Activated gamma-delta T cell (primary cell): ENCODE measurements at regions not wholly inside any gene's neighbourhood (a gene's known extent, or its start where the extent isn't known, plus 50 kb on each side); places are given as distances from the start of the nearest gene placed in this dataset.

Experiments used
- DNase-seq: peaks from one replicate; lab custom pipeline; 2025; lab: John Stamatoyannopoulos, UW

DNA sequence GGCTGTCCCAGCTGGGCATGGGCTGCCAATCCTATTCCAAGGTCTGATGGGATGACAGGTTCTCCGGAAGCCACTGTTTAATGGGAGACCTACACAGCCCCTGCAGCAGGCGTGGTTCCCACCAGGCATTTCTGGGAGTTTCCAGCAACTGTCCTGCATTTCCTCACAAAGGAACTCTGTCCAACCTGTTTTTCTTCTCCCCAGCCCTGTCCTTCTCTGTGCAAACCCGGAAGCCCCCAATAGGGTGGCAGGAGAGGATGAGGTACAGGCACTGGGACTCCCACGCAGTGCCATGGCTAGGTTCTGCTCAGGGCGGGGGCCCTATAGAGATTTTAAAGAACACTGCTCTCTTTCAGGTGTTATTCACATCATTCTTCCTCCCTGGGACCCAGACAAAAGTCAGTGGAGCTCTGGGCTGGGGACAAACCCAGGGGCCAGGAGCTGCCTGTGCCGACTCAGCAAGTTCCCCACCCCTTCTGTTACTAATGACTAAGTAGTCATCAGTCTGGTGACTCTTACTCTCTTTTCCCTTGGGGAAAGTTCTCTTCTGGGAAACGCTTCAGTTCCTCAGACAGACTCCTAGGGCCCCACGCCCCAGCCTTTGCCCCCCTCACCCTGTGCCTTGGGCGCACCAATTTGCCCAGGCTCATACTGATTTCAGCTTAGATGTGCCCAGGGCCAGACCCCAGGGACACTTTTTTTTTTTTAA lies 97.7 kb downstream of the CD47 start:
- no peak for DNase-seq

DNA sequence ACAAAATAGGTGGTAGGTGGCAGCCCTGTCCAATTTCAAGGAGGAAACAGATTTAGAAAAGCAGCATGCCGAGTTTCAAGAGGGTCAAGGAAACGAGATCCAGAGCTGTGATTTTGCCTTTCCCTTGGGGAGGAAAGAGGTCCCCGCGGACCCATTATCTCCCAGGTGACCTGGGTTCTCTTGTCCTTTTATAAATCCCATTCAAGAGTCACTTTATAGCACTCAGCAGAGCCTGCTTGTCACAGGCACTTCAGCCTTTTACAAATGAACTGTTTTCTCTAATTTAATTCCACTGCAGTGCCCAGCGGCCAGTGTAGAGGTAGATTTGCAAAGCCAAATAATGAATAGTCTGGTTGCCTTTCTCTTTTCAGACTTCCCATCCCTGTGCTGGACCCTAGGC lies 99.9 kb downstream of the CD47 start:
- DNase-seq: no peak

DNA sequence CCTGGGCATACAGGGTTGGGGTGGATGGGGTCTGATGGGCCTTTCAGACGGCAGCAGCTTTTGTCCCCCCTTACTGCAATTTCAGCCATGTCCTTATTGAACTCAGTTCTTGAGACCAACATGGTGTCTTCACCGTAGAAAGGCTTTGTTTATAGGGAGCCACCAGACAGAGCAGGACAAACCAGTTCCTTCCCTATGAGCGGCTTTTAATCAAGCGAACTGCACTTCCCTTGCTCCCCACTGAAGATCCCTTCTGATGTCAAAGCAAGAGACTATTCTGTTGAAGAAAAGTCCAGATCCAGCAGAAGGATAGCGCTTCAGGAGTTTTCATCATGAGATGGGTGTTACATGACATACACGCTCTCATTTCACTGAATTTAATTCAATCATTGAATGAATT lies 100.4 kb downstream of the CD47 start:
- no peak for DNase-seq

DNA sequence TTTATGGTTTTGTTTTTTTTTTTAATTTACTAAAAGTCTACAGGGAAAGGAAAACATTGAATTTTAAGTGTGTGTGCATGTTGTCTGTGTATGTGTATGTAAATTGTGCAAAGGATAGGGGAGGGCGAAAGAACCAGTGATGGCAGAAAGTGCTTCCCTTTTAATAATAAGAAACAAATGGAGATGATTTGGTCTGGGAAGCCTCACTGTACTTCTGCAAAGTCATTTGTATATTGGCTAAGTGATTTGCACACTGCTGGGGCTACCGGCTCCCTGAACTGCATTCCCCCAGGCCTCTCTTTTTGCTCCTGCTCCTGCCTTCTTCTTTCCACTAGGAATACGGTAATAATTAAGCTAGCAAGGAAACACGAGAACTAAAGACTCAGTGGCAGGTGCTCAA lies 101.2 kb downstream of the CD47 start:
- DNase-seq: no peak

DNA sequence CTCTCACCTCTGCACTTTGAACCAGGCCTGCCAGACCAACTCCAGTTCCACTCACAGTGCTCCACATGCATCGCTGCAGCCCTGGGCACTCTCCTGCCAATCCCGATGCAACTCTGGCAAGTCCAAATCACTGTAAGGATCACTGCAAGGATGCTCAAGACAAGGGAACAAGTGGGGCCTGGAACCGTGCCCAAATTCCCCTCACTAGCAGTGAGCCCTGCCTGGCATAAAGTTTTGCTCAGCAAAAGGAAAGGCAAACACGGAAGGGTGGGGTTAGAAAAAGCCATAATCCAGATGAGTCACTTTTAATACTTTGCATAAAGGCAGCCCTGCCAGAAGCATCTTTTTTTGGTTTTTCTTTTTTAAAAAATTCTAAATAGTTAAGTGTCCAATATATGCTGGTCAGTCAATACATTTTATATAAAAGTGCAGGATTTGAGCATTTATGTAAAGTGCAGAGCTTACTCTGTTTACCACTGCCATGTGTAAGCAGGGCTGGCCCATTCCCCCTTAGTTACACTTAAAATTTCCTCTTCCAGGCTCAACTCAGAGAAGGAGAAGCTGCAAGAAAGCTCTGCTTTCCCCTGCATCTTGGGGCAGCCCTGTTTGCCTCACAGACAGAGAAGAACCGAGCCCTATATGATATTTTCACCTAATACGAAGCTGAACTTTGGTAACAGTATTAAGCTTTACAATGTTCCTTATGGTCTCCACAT lies 102.2 kb downstream of the CD47 start:
- DNase-seq: no peak

DNA sequence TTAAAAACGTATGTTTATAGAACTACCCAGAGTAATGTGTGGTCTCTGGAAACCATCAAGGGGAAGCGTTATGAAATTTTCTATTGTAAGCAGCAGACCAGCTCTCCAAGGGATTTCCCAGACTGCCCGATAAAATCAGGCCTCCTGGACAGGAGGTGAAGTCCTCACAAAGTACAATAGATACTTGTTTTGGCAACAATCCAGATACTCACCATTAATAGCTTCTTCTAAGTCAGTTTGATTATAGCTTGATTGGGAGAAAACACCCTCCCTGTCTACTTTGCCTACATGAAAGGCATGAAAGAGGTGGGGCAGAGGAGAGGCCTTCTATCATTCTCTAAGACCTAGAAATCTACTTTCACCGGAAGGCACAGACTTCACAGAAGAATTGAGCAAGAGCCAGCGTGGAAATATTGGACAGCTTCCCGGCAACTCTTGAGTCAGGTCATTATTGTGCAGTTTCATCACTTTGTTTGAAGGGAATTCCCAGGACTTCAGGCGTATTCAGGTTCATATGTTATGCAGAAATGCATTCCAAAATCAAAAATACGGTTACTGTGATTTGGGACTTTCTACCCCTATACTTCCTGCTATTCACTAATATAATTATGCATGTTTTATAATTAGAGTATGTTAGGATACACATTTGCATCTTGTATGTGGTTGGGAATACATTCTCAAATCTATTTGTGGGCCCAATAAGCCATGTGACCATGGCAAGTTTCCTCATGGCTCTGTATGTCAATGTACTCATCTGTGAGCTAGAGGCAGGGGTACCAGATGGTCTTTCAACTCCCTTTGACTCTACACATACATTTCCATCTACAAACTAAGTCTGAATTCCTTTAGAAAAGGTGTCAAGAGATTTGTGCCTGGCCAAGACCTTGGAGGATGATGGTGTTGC lies 103.5 kb downstream of the CD47 start:
- no peak for DNase-seq

DNA sequence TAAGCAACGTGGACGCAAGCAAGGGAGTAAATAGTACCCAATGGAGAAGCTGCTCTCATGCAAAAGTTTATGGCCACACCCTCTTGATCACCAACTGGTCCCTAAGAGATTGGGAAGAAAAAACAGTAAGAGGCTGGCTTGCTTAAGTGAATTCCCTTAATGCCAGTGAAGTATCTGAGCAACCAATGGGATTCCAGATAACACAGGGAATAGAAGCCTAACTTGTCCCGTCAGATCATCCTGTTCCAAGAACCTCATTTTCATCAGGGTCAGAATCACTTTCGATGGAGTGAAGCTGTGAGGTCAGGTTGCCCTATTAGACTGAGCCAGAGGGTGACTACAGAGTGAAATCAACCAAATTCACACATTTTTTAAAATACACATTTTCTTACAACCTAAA lies 104.3 kb downstream of the CD47 start:
- no peak for DNase-seq

DNA sequence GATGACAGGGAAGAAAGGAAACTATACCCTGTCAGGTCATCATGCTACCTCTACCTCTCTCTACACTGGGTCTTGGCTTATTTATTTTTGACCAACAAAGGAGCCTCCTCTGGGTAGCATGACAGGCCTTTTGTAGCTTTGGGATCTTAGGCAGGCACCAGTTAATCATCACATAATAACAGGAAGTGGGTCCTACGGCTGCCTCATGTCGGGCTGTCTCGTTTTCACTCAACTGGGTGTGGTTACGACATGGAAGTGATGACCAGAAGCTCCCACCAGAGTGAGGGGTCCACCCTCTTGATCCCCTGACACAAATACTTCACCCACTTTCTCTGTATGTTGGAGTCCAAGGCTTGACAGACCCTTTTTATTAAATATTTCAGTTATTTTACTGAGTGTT lies 105.3 kb downstream of the CD47 start:
- no peak for DNase-seq

DNA sequence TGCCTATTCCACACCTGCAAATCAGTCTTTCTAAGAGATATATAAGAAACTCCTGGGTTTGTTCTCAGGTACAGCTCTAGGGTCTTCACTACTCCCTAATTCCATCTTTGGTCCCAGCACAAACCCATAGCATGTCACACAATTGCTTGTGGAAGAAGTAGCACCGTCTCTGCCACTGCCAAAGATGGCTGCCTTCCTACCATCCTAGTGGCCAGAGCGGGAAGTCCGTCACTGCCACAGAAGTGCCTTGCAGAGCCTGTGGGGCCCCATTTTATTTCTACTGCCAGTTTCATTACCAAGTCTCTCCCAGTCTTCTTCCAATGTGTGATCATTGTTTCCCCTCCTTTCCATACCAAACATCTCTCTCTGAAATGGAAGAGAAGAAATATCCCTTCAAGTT lies 107.6 kb downstream of the CD47 start:
- DNase-seq: no peak

DNA sequence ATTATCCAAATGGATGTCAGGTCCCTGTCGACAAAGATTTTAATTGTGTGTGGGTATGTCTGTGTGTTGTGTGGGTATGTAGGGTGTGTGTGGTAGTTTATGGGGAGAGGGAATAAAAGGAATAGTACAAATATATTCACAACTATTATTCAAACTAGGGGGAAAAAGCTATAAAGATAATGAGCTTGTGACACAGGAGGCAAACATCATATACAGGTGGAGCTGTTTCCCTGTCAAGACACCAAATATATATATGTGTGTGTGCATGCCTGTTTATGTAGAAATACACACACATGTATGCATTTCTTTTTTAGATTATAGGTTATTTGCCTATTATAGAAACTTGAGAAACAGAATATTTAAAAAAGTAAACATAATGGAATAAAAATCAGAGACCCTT lies 108.7 kb downstream of the CD47 start:
- DNase-seq: no peak

DNA sequence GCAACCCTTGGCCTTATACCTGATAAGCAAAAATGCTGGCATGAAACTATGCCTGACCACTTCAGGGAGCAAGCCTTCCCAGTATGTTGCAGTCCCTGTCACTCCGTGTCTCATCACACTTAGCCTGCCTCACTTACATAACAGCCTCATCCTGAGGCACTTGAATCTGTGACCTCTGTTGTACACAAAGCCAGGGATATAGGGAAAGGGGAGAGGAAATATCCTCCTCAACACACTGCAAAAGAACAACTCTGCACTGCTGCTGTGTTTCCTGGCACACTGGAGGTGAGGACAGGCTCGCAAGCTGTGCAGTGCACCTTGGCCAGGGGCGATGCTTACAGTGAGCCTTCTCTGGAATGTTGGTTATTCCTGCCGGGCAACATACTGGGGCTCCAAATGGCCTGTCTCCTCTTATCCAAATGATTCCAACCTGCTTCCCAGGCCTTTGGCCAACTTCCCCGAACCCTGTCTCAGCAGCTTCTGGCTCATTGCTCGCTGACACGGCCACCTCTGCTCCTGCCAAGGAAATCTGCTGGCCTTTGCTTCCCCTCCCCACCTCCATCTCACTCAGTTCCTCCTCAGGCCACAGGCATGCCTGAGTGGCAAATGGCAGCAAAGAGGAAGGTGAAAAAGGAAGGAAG lies 109.2 kb downstream of the CD47 start:
- DNase-seq: no peak

DNA sequence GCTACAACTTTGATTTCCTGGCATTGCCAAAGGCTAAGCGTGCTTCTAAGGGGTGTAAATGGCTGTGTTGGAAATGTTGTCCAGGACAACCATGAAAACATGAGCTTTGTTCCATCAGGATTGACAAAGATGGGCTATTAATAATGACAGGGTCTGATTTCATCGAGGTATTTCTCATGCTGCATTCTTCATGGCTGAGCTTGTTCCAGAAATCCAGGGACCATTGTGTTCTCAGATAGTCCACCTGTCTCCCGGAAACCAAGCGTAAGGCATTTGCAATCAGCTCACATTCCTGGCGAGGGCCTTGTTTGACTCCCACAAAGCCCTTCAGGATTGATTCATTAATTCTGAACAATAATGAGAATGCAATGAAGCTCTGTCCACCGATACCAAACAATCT lies 111.3 kb downstream of the CD47 start:
- DNase-seq: no peak

DNA sequence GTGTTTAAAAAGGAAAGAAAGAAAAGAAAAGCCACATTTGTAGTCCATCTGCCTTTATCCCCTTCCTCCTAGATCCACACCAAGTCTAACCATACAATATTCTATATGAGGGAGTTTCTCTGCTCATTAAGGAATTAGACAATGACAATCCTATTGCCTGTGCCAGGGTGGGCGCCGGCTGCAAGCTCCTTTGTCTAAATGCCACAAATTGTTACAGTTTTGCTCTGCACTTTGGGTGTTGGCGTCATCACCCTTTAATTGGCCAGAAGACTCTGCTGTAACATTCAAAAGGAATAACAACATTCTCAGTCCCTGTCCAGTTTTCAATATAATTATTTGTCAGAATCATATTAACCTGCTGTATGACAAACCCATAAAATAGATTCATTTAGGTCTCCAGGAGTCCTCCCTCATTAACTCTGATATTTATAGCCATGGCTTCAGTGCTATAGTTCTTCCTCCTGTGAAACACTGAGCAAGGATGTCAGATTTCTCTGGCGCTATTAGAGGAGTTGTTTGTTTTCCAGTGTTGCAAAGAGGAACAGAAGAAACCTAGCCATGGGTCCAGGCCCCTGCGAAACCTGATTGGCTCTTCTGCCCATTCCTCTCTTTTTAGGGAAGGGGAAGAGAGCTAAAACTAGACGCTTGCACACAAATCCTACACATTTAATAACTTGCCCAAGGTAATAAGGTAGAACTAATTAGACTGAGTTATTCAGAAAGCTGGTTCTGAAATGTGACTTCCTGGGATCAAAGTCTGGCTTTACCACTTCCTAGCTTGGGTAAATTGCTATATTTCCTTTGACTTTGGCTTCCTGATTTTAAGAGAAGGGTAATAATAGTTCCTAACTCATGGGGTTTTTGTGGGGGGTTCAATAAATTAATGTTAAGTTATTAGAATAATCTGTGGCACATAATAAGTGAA lies 112.4 kb downstream of the CD47 start:
- DNase-seq: no peak

DNA sequence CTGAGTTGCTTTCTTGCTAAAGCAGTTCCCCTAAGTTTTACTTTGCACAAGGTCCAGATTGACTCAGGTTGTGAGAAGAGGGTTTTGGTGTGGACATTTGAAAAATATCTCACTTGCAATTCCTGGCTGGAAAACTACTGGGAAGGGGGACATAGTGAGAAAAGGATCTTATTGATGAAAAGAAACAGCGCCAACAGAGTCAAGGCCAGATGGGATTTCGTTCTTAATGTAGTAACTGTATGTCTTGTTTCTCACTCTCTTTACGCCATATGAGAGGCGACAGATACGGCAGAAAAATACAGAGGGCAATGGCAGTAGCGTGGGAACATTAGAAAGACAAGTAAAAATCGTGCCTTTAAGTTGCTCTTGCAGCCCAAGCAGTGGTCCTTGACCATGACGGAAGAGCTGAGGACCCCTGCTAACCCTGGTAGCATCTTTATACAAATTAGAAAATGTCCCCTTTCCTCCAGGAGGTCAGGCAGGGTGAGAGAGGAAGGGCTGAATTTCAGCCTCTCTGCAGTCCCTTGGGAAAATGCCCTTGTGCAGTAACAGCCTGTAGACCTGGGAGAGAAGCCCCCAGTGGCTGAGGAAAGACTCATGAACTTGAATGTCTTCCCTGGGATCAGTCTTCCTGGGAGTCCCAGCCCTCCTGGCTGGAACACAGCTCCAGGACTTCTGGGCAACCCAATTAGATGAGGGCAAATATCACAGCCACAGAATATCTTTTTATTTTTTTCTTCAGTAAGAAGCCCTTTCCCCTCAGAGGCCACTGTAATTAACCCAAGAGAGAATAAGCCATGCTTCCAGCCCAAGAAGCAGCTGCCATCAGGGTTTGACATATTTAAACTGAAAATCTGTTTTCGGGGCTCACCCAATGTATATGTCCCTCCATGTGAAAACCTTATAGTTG lies 113.4 kb downstream of the CD47 start:
- DNase-seq: no peak

DNA sequence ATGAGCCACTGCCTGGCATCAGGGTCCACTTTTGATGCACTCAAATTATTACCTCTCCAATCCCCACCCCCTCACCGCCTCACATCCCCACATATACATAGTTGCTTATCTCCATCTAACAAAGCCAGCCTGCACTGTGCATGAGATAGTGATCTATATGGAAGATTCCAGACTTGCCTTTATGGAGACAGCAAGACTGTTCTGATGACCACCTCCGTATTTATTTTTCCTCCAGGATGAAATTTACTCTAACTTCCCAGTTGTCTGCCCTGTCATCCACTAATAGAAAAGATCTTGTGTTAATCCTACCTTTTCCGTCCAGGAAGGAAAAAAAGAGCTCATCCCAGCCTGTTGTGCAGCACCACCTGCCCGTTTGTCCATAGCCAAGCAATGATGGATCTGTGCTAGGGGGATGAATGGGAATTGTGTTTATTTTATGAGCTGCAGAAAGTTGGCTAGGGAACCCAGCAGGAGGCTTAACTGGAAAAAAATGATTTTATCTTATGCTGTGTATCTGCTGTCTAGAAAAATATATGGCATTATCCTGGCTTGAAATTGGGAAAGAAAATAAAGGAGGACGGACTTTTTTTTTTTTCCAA lies 114.5 kb downstream of the CD47 start:
- no peak for DNase-seq

DNA sequence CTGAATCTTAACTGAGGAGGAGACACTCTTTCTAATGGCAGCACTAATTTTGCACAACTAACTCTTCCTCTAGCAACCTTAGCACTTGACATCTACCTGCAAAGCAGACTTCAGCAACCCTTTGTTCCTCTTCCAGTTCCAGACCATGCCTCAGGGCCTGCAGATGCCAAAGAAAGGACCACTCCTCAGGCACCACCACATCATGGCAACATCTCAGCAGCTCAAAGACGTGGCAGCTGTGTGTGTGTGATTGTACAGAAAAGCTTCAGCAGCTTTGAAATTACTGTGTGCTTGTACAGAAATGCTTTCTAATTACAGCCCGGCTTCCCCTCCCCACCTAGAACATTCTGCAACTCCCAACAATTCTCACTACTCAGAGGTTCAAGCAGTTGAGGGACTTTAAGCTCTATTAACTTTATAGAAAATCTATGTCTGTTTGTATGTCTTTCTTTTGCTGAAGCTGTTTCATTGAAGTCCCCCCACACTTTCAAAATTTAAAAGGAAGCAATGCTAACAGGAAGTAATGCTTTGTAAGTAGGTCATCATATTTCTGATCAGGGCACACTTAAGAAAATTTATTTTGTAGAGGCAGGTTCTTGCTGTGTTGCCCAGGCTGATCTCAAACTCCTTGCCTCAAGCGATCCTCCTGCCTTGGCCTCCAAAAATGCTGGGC lies 115.2 kb downstream of the CD47 start:
- no peak for DNase-seq

DNA sequence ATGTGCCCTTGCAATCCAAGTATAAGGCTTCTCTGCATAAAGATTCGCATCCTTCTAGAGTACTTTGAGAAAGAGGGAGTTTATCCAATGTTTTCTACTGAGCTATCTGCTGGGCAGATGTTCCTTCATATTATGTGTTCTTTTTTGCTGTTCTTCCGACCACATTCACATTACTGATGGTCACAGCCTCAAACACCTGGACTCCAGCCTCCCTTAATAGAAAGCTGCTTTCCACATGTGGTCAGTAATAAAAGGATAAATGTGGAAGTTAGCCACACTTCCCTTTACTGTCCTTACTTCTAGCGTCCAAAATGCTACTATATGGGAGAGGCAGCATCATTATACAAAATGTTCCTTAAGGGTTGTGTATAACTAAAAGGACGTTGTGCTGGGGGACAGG lies 116.9 kb downstream of the CD47 start:
- DNase-seq: no peak

DNA sequence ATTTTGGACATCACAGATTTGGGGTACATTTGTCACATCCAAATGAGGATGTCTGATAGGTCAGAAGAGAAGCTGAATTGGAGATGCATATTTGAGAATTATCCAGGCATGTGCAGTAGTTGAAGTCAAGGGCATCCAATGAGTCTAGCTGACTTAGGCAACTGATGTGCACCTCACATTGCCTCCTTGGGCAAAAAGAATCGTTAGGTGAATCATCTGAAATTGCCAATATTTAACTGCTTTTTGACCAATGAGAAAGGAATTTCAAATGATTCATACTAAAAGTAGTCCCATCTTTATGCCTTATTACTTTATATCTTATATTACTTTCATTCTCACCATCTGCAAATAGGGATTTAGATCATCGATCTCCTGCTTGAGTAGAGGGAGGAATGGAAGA lies 117.7 kb downstream of the CD47 start:
- DNase-seq: no peak

DNA sequence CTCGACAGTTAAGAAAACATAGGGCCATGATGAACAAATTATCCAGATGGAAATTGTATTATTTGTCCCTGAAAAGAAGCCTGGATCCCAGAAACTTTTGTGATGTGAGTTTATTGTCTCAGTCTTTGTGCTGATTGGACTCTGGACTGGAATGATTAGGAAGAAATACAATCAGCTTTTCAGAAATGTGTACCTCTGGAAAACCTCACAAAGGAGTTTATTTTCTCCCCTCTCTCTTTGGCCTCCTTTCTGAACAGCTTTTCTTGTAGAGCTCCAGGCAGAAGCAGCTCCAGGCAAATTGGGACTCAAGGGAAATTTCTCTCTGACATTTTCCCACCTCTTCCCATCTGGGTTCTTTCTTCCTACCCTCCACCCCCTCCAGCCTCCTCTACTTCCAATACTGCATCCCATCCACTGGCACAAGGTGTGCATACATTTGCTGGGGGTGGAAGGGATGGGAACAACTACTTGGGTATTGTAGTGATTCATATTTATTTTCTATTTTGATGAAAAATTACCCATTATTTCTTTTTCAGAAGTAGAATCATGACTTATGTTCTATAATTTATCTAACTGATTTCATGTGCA lies 119.7 kb downstream of the CD47 start:
- no peak for DNase-seq
